Liver (tissue), 8 donors: ENCODE measurements at regions not wholly inside any gene's neighbourhood (a gene's known extent, or its start where the extent isn't known, plus 50 kb on each side); places are given as distances from the start of the nearest gene placed in this dataset.

Experiments used
- DNase-seq: peaks from one replicate; pipeline ENCODE4 v3.0.0-alpha.2; 2017; ENCODE audit warnings: low spot score
- H3K27ac ChIP-seq, 2 donors: one replicate each; pipeline ENCODE4 v1.7.0; 2013; ENCODE audit warnings: inconsistent platforms in 2 of 2, low read length in 2 of 2, control low read depth in 1 of 2, low read depth in 1 of 2, mild to moderate bottlenecking in 1 of 2
- H3K27me3 ChIP-seq, 4 donors: one replicate each; pipeline versions ENCODE4 v1.6.1 to v1.7.0; 2013; ENCODE audit warnings: low read length in 3 of 4, inconsistent platforms in 1 of 4, mild to moderate bottlenecking in 1 of 4, moderate library complexity in 1 of 4; ENCODE audit not compliant: control insufficient read depth in 4 of 4, insufficient read depth in 4 of 4
- H3K36me3 ChIP-seq, 4 donors: one replicate each; pipeline versions ENCODE4 v1.6.1 to v1.7.0; 2013; ENCODE audit warnings: low read length in 3 of 4, mild to moderate bottlenecking in 3 of 4, low read depth in 1 of 4, moderate library complexity in 1 of 4; ENCODE audit not compliant: control insufficient read depth in 4 of 4, insufficient read depth in 3 of 4
- H3K4me1 ChIP-seq, 4 donors: one replicate each; pipeline versions ENCODE4 v1.6.1 to v1.7.0; 2013; ENCODE audit warnings: low read length in 3 of 4, mild to moderate bottlenecking in 3 of 4, moderate library complexity in 1 of 4; ENCODE audit not compliant: control insufficient read depth in 4 of 4, insufficient read depth in 4 of 4
- H3K4me3 ChIP-seq, 3 donors: one replicate each; pipeline versions ENCODE4 v1.6.1 to v1.7.0; 2013; ENCODE audit warnings: low read length in 3 of 3, control low read depth in 1 of 3, low read depth in 1 of 3, mild to moderate bottlenecking in 1 of 3
- H3K9ac ChIP-seq, 2 donors: one replicate each; pipeline ENCODE4 v1.7.0; 2013; ENCODE audit warnings: low read length in 2 of 2, mild to moderate bottlenecking in 2 of 2, moderate library complexity in 2 of 2, control low read depth in 1 of 2, low read depth in 1 of 2
- H3K9me3 ChIP-seq, 4 donors: one replicate each; pipeline versions ENCODE4 v1.6.1 to v1.7.0; 2013; ENCODE audit warnings: low read length in 3 of 4; ENCODE audit not compliant: control insufficient read depth in 4 of 4
- CTCF ChIP-seq: fragments of 150-350 bp; IDR thresholded peaks from 2 replicates; pipeline ENCODE4 v1.5.1; 2017; ENCODE audit warnings: improper control_type of control experiment, low read depth, low read length; ENCODE audit not compliant: missing input control
- EGR1 ChIP-seq, 2 donors: IDR thresholded peaks; 2 replicates each; pipeline ENCODE4 v1.6.1; 2016 to 2018; ENCODE audit warnings: antibody characterized with exemption in 2 of 2, low read depth in 2 of 2
- FOXA1 ChIP-seq: IDR thresholded peaks from 2 replicates; pipeline ENCODE4 v1.6.1; 2016; ENCODE audit warnings: antibody characterized with exemption
- GABPA ChIP-seq, 2 donors: IDR thresholded peaks in 1 of 2; conservative IDR thresholded peaks in 1 of 2; 2 replicates each; pipeline ENCODE4 v1.6.1; 2016; ENCODE audit warnings: antibody characterized with exemption in 2 of 2, mild to moderate bottlenecking in 1 of 2, moderate library complexity in 1 of 2
- HNF4G ChIP-seq: IDR thresholded peaks from 2 replicates; pipeline ENCODE4 v1.6.1; 2016; ENCODE audit warnings: antibody characterized with exemption
- JUND ChIP-seq, 2 donors: IDR thresholded peaks; 2 replicates each; pipeline ENCODE4 v1.6.1; 2016; ENCODE audit warnings: antibody characterized with exemption in 2 of 2
- MAX ChIP-seq: IDR thresholded peaks from 2 replicates; pipeline ENCODE4 v1.6.1; 2016; ENCODE audit warnings: antibody characterized with exemption
- NR2F2 ChIP-seq: IDR thresholded peaks from 2 replicates; pipeline ENCODE4 v1.6.1; 2016; ENCODE audit warnings: antibody characterized with exemption
- RAD21 ChIP-seq, 2 donors: IDR thresholded peaks; 2 replicates each; pipeline ENCODE4 v1.6.1; 2016; ENCODE audit warnings: antibody characterized with exemption in 2 of 2, mild to moderate bottlenecking in 2 of 2
- REST ChIP-seq: IDR thresholded peaks from 2 replicates; pipeline ENCODE4 v1.6.1; 2016; ENCODE audit warnings: antibody characterized with exemption, mild to moderate bottlenecking
- RXRA ChIP-seq, 2 donors: IDR thresholded peaks; 2 replicates each; pipeline ENCODE4 v1.6.1; 2017 to 2018; ENCODE audit warnings: antibody characterized with exemption in 2 of 2, mild to moderate bottlenecking in 1 of 2
- SP1 ChIP-seq: IDR thresholded peaks from 2 replicates; pipeline ENCODE4 v1.6.1; 2018; ENCODE audit warnings: antibody characterized with exemption, mild to moderate bottlenecking
- TAF1 ChIP-seq: conservative IDR thresholded peaks from 2 replicates; pipeline ENCODE4 v1.6.1; 2016; ENCODE audit warnings: antibody characterized with exemption, mild to moderate bottlenecking
- YY1 ChIP-seq: IDR thresholded peaks from 2 replicates; pipeline ENCODE4 v1.6.1; 2016; ENCODE audit warnings: antibody characterized with exemption, mild to moderate bottlenecking
- ZBTB33 ChIP-seq: IDR thresholded peaks from 2 replicates; pipeline ENCODE4 v1.6.1; 2016; ENCODE audit warnings: antibody characterized with exemption
- WGBS: extraction: QIAGEN DNeasy Blood & Tissue Kit; methylation state at CpG from one replicate; pipeline ENCODE4 v1.1.7; 2013; 5-methylcytosine and 5-hydroxymethylcytosine counted together
- donor health status: healthy.
- donor health status: healthy.
- donor health status: healthy.
- donor health status: healthy.
- donor health status: healthy.

GRCh38 chr2:39990335-39990900 lies 211.4 kb upstream of the THUMPD2 start:
- no peak for DNase-seq
- Histone ChIP-seq H3K27ac (no peak overlapping the region), H3K4me3 (no peak overlapping the region), H3K9ac (no peak overlapping the region), H3K36me3 (no peaks in the 10 kb centered on the region), H3K27me3 (no peaks in the 10 kb centered on the region), H3K9me3 (no peaks in the 10 kb centered on the region), H3K4me1 (no peaks in the 10 kb centered on the region)
- 77% methylated on average over 2 of the region's 2 CpGs for WGBS
- no peak for TF ChIP-seq YY1
- TF ChIP-seq FOXA1, result no peak

- Histone ChIP-seq H3K4me3 (no peak overlapping the region), H3K27ac (no peak overlapping the region), H3K4me1 (no peaks in the 10 kb centered on the region), H3K9ac (no peak overlapping the region), H3K27me3 (no peaks in the 10 kb centered on the region), H3K9me3 (no peaks in the 10 kb centered on the region), H3K36me3 (no peaks in the 10 kb centered on the region)
- no peak for DNase-seq
- 46% methylated on average over 3 of the region's 3 CpGs for WGBS
- TF ChIP-seq HNF4G, result no peak
- no peak for TF ChIP-seq ZBTB33
- TF ChIP-seq JUND (IDR thresholded peaks at IDR 0.05), result no peak
- no peak for TF ChIP-seq FOXA1
- no peak for TF ChIP-seq GABPA (IDR thresholded peaks at IDR 0.05 in 1 of 2, conservative IDR thresholded peaks at IDR 0.05 in 1 of 2)
- TF ChIP-seq CTCF, result no peak
These were observed 210.8 kb upstream of the THUMPD2 start for GRCh38 chr2:39989888-39990287.

- no peaks in the 10 kb centered on the region for H3K27me3 ChIP-seq
- TF ChIP-seq YY1, result no peak
- TF ChIP-seq GABPA (IDR thresholded peaks at IDR 0.05 in 1 of 2, conservative IDR thresholded peaks at IDR 0.05 in 1 of 2), result no peak
- TF ChIP-seq ZBTB33, result no peak
- TF ChIP-seq NR2F2, result no peak
- TF ChIP-seq RAD21 (IDR thresholded peaks at IDR 0.05), result no peak
- no peak for TF ChIP-seq CTCF
- TF ChIP-seq MAX, result no peak
- no peak for TF ChIP-seq EGR1 (IDR thresholded peaks at IDR 0.05; ENCODE audit: low read depth in 2 of 2)
- no peak for TF ChIP-seq JUND (IDR thresholded peaks at IDR 0.05)
- TF ChIP-seq REST, result no peak
- no peak for TF ChIP-seq SP1
- no peak for TF ChIP-seq HNF4G
- TF ChIP-seq RXRA (IDR thresholded peaks at IDR 0.05), result no peak
- TF ChIP-seq TAF1, result no peak
These were observed 202.8 kb upstream of the THUMPD2 start for GRCh38 chr2:39981883-39982311.

More at GRCh38 chr2:39981883-39982311, 202.8 kb upstream of the THUMPD2 start:
- no peak overlapping the region for H3K9ac ChIP-seq
- H3K9me3 ChIP-seq, result no peaks in the 10 kb centered on the region
- no peak for DNase-seq
- H3K4me3 ChIP-seq, result no peak overlapping the region
- no peaks in the 10 kb centered on the region for H3K36me3 ChIP-seq
- WGBS, result 60% methylated on average over 3 of the region's 3 CpGs
- H3K4me1 ChIP-seq, result no peaks in the 10 kb centered on the region
- no peak overlapping the region for H3K27ac ChIP-seq
